Activated T-cell treated with anti-CD3 and anti-CD28 coated beads, Interleukin-2, amount 50 U/mL, for 24 hours (primary cell): ENCODE measurements at regions not wholly inside any gene's neighbourhood (a gene's known extent, or its start where the extent isn't known, plus 50 kb on each side); places are given as distances from the start of the nearest gene placed in this dataset.

Source experiments
- DNase-seq: peaks from one replicate; pipeline ENCODE4 v3.0.0-alpha.2; 2020
- H3K27ac Mint-ChIP-seq: 2 replicates; pipeline ENCODE4 v1.8.0; 2020; ENCODE audit warnings: mild to moderate bottlenecking, mixed read lengths
- H3K27me3 Mint-ChIP-seq: 2 replicates; pipeline ENCODE4 v1.8.0; 2020; ENCODE audit warnings: mixed read lengths
- H3K36me3 Mint-ChIP-seq: 2 replicates; pipeline ENCODE4 v1.8.0; 2020; ENCODE audit warnings: low read depth, mixed read lengths
- H3K4me1 Mint-ChIP-seq: 2 replicates; pipeline ENCODE4 v1.8.0; 2020; ENCODE audit warnings: low read depth, mixed read lengths
- H3K4me3 Mint-ChIP-seq: 2 replicates; pipeline ENCODE4 v1.8.0; 2020; ENCODE audit warnings: mild to moderate bottlenecking, moderate library complexity, mixed read lengths
- H3K9me3 Mint-ChIP-seq: 2 replicates; pipeline ENCODE4 v1.8.0; 2020; ENCODE audit warnings: mixed read lengths

DNA sequence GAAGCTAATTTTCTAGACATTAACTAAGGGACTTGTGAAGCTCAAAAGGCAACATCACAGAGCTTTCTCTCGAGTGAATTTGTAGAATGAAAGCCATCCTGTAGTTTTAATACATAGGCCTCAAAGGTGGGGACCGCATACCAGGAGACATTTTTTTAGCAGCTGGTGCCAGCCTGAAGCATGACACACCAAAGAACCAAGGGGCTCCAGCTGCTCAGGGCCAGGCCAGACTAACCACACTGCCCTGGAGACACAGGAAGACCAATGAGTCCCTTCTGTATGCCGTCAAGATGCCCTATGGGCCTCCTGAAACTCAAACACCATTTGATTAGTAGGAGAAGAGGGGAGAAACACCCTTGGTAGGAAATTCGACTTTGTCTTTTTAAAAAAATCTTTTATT lies 113.9 kb upstream of the CACNA1E start:
- no peaks in the 10 kb centered on the region for H3K4me1 Mint-ChIP-seq
- no peak for DNase-seq
- H3K36me3 Mint-ChIP-seq: no peaks in the 10 kb centered on the region
- peaks cover 8% of the 10 kb centered on the region for H3K9me3 Mint-ChIP-seq
- H3K4me3 Mint-ChIP-seq: no peak overlapping the region
- H3K27ac Mint-ChIP-seq: no peak overlapping the region
- H3K27me3 Mint-ChIP-seq: no peaks in the 10 kb centered on the region

DNA sequence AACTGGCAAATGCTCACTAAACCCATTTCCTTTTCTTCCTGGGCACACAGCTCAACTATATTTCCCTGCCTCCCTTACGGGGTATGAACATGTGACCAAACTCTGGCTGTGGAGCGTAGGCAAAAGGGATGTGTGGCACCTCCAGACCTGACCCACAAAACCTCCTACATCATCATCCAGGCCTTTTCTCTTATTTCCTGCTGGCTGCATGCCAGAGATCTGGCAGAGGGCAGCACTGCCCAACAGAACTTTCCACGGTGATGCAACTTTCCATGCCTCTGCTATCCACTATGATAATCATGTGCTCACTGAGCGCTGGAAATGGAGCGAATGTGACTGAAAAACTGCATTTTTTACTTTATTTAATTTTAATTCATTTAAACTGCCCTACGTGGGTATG lies 99.6 kb upstream of the CACNA1E start:
- H3K27ac Mint-ChIP-seq: no peak overlapping the region

DNA sequence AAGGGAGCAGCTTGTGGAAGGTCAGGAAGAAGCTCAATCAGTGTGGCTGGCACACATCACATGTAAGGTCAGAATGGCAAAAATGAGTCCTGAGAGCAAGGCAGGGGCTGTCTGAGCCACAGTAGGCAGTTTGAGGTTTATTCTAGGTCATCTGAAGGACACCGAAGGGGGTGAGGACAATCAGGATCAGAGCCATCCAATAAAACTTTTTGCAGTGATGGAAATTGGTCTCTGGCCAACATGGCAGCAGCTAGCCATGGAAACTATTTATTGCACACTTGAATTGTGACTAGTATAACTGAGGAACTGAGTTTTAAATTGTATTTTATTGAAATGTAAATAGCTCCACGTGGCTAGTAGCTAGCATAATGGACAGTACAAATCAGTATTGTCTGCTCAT lies 97.0 kb upstream of the CACNA1E start:
- no peak overlapping the region for H3K4me3 Mint-ChIP-seq
- H3K4me1 Mint-ChIP-seq: peaks cover 11% of the 10 kb centered on the region
- H3K36me3 Mint-ChIP-seq: no peaks in the 10 kb centered on the region
- H3K27ac Mint-ChIP-seq: no peak overlapping the region
- DNase-seq: no peak
- no peaks in the 10 kb centered on the region for H3K27me3 Mint-ChIP-seq
- H3K9me3 Mint-ChIP-seq: no peaks in the 10 kb centered on the region

More for the DNA sequence above, 99.6 kb upstream of the CACNA1E start:
- Mint-ChIP-seq H3K4me3 (no peak overlapping the region), H3K36me3 (no peaks in the 10 kb centered on the region), H3K4me1 (no peaks in the 10 kb centered on the region), H3K9me3 (no peaks in the 10 kb centered on the region), H3K27me3 (no peaks in the 10 kb centered on the region)
- no peak for DNase-seq

DNA sequence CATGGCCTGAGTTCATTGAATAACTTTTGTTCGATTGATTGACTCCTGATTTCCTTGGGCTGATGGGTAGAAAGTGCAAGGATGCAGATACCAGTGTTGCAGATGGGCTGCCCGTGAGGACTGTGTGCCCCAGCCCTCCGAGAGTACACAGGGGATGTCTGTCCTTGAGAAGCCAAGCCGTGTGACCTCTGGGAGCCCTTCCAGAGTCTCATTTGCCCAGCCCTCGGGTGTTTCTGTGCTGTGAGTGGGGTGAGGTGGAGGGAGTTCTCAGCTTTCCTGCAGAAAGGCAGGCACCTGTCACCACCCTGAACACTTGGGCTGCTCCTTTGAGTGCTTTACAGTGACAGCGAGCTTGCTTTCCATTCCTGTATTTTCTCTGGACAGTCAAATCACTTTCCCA lies 96.4 kb upstream of the CACNA1E start:
- no peaks in the 10 kb centered on the region for H3K36me3 Mint-ChIP-seq
- no peaks in the 10 kb centered on the region for H3K9me3 Mint-ChIP-seq
- no peak overlapping the region for H3K27ac Mint-ChIP-seq
- H3K27me3 Mint-ChIP-seq: no peaks in the 10 kb centered on the region
- no peak for DNase-seq
- no peak overlapping the region for H3K4me3 Mint-ChIP-seq
- peaks cover 11% of the 10 kb centered on the region for H3K4me1 Mint-ChIP-seq

DNA sequence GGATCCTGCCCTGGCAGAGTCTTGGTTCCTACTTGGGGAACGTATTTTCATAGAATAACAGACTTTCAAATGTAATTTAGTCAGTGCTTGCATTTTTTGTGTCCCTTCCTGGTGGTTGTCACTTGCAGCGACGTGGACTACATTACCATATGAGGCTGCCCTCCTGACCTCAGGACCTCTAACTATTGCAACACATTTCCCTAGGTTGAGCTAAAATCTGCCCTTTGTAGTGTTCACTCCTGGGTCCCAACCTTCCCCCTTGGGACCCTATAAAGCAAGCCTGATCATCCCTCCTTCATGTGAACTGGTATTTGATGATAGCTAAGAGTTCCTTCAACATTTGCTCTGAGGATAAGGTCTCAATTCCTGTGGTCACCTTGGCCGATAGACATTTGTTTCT lies 95.6 kb upstream of the CACNA1E start:
- Mint-ChIP-seq H3K27me3 (no peaks in the 10 kb centered on the region), H3K36me3 (no peaks in the 10 kb centered on the region), H3K4me3 (no peak overlapping the region), H3K27ac (no peak overlapping the region), H3K4me1 (peaks cover 11% of the 10 kb centered on the region), H3K9me3 (no peaks in the 10 kb centered on the region)
- DNase-seq: no peak

DNA sequence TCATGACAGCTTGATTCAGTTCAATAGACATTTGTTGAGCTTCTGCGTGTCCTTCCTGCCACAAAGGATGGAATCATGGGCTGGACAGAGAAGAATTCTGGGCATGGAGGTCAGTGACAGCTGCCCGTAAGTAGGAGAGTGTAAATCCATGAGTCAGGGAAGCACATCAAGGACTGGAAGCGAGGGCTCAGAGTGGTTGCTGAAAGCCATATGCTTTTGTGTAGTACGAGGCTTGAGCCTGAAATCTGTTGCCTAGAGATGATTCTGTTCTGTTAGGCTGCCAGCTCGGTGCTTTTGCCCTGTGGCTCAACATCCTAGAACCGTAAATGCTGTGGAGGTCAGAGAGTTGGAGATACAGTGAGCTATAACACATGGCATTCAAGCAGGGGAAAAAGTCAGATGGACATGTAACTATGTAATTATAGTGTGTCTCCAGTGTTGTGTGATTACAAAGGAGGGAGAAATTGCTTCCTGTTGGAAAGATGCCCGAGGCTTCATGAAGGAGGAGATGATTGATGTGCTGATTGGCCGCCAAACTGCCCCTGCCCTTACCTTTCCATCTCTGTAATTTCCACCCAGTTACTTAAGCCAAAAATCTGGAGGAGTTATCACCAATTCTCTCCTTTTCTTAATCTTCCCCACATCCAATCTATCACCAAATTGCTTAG lies 92.8 kb upstream of the CACNA1E start:
- Mint-ChIP-seq H3K36me3 (no peaks in the 10 kb centered on the region), H3K9me3 (no peaks in the 10 kb centered on the region), H3K27ac (peak overlapping the region; percentile 13), H3K4me3 (no peak overlapping the region), H3K27me3 (no peaks in the 10 kb centered on the region), H3K4me1 (peaks cover 11% of the 10 kb centered on the region)
- DNase-seq: no peak

DNA sequence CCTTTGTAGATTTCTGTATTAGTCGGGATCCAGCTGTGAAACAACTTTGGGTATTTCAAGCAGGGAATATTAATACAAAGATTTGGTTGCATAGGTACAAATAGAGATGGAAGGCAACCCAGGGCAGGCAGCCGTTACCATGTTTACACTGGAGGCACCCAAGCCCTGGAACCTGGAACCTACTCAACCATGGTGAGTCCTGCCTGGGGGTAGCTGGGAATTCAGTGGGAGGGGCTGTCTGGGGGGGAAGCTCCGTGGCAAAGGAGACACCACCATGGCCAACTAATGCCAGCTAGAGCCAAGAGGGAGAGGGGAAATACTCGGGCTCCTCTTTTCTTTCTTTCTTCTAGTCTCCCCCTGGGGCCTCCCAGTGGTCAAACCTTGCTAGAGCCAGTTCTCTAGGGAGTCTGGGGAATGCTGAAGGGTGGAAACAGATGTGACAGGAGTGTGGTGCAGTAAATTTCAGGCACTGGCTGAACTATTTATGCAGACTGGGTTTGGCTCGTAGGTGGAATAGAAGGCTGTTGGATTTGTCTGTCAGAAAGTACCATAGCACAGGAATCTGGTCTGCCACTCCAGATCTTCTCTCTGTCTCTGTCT lies 91.9 kb upstream of the CACNA1E start:
- Mint-ChIP-seq H3K9me3 (no peaks in the 10 kb centered on the region), H3K27ac (no peak overlapping the region), H3K4me1 (peaks cover 11% of the 10 kb centered on the region)

DNA sequence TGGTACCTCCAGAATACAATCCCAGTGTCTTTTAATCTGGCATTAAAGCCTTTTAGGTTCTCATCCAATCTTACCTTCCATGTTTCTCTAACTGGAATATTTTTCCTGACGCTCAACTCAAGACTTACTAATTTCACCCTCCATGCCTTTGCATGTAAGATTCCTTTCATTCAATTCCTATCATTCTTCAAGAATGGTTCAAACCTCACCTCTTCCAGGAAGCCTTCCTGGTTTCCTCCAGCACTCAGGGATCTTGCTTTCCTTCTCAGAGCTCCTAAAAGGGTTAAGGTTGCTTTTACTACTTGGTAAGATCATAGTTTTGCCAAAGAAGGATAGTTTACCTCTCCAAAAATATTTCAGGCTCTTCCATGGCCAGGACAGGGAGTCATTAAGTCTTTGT lies 91.2 kb upstream of the CACNA1E start:
- Mint-ChIP-seq H3K27me3 (no peaks in the 10 kb centered on the region), H3K9me3 (no peaks in the 10 kb centered on the region), H3K4me1 (peaks cover 11% of the 10 kb centered on the region), H3K4me3 (no peak overlapping the region), H3K27ac (peak overlapping the region; percentile 8), H3K36me3 (no peaks in the 10 kb centered on the region)
- no peak for DNase-seq

More for the DNA sequence above, 91.9 kb upstream of the CACNA1E start:
- no peaks in the 10 kb centered on the region for H3K27me3 Mint-ChIP-seq
- no peak overlapping the region for H3K4me3 Mint-ChIP-seq
- no peak for DNase-seq
- no peaks in the 10 kb centered on the region for H3K36me3 Mint-ChIP-seq

DNA sequence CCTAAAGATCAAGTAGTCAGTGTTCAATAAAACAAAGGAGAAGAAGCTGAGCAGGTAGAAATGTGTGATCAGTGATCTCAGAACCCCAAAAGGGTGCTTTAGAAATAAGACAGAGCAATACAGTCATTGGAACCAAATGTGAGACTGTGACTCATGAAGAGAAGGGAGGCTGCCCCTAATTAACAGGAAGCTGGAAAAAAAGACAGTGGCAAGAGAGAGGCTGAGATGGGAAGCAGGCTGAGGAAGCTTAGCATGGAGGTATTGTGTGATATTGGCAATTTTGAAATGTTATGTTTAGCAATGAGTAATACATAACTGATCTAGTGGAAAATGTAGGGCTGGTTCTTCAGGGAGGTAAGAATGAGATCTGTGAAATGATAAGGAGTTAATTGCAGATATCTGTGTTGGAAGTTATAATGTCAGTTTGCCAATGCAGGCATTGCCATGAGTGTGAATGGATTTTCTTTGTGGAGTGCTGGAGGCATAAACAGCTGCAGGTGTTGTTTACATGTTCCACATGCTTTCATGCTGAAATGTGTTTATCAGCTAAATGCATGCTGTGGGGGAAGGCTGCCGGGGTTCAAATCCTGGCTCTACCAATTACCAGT lies 90.6 kb upstream of the CACNA1E start:
- Mint-ChIP-seq H3K9me3 (no peaks in the 10 kb centered on the region), H3K36me3 (no peaks in the 10 kb centered on the region), H3K4me1 (peaks cover 15% of the 10 kb centered on the region), H3K27me3 (no peaks in the 10 kb centered on the region), H3K4me3 (no peak overlapping the region), H3K27ac (peak overlapping the region; percentile 8)
- no peak for DNase-seq

DNA sequence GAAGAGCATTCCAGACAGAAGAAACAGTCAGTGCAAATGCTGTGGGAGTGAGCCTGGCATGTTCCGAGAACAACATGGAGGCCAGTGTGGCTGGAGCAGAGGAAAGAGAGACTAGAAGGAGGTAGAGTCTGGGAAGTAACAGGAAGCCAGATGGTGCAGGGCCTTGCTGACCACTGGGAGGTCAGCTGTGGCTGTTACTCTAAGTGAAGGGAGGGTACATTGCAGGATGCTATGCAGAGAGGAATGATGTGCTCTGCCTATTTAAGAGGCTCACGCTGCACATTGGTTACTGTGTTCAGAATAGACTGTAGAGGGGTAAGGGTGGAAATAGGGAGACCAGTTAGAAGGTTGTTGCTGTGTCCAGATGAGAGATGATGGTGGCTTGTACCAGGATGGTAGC lies 88.6 kb upstream of the CACNA1E start:
- H3K4me3 Mint-ChIP-seq: no peak overlapping the region
- H3K27ac Mint-ChIP-seq: no peak overlapping the region
- H3K27me3 Mint-ChIP-seq: no peaks in the 10 kb centered on the region
- no peaks in the 10 kb centered on the region for H3K36me3 Mint-ChIP-seq
- H3K9me3 Mint-ChIP-seq: no peaks in the 10 kb centered on the region
- DNase-seq: no peak
- peaks cover 33% of the 10 kb centered on the region for H3K4me1 Mint-ChIP-seq

DNA sequence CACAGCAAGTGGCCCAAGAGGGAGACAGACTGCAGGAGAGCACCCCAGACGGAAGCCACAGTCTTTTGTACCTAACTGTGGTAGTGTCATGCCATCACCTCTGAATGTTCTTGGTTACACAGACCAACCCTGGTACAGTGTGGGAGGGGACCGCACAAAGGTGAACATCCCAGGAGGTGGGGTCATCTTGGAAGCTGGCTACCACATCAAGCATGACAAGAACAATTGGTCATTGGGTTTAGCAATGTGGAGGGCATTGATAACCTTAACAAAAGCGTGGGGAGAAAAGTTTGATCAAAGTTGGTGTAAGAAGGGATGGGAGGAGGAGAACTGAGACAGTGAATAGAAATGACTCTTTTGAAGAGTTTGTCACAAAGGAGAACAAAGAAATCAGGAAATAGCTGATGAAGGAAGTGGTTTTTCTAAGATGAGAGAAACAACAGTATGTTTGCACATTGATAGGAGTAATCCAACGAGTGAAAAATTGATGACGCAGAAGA lies 87.1 kb upstream of the CACNA1E start:
- no peaks in the 10 kb centered on the region for H3K27me3 Mint-ChIP-seq

DNA sequence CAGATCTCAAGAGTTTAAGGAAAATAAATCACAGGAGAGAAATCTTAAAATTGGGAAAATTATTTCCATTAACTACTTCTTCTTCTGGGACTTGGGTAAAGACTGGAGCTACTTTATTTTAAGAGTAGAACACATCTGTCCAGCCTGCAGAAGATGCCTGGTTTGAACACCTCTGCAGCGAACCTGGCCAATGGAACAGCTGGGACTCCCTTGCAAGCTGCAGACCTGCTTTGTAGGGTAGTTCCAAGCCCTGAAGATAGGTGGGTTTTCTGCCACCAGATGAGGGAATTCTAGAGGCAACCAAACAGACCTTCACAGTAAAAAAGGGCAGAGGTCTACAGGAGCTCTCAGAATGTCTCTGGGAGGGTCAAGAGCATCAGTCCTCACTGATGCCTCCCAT lies 86.5 kb upstream of the CACNA1E start:
- H3K36me3 Mint-ChIP-seq: no peaks in the 10 kb centered on the region
- no peaks in the 10 kb centered on the region for H3K27me3 Mint-ChIP-seq
- no peaks in the 10 kb centered on the region for H3K9me3 Mint-ChIP-seq
- DNase-seq: no peak
- H3K27ac Mint-ChIP-seq: no peak overlapping the region
- no peak overlapping the region for H3K4me3 Mint-ChIP-seq
- peaks cover 35% of the 10 kb centered on the region for H3K4me1 Mint-ChIP-seq

More for the DNA sequence above, 87.1 kb upstream of the CACNA1E start:
- Mint-ChIP-seq H3K4me1 (peaks cover 30% of the 10 kb centered on the region), H3K36me3 (no peaks in the 10 kb centered on the region), H3K9me3 (no peaks in the 10 kb centered on the region), H3K27ac (no peak overlapping the region), H3K4me3 (no peak overlapping the region)
- peak; percentile 61 for DNase-seq

DNA sequence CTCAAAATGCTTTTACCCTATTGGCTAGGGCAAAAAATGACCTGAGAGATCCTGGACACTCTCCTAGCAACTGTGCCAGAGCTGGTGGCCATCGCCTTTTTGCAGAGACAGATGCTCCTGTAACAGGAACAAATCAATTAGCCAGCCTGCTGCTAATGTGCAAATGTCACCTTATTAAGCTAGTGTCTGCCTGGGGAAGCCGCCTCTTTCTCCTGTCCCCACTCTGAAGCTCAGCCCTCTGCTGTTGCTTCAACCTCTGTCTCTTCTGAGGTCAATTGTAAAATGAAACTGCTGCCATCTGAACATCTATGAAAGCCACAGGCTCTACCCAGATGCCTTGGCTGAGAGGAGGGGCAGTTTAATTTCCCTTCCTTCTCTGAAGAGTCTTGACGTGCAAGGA lies 85.5 kb upstream of the CACNA1E start:
- Mint-ChIP-seq H3K27ac (peak overlapping the region; percentile 72), H3K9me3 (no peaks in the 10 kb centered on the region), H3K4me1 (peaks cover 35% of the 10 kb centered on the region), H3K4me3 (no peak overlapping the region), H3K27me3 (no peaks in the 10 kb centered on the region), H3K36me3 (no peaks in the 10 kb centered on the region)
- no peak for DNase-seq

DNA sequence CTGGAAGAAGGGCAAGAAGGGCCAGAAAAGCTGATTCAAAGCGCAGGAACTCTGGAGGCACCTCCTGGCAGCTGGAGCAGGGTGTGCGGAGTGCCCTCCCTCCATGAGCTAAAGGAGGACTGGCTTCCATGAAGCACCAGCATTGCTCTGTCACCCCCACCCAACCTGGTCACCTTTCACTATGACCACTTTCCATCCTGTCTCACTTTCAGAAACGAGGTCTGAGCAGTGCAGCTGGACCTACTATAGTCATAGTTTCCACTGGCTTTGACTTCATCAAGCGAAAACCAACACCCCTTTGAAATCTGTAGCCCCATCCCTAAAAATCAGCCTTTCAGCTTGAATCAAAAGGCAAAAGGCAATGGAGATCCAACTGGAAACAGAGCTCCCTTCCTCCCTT lies 84.8 kb upstream of the CACNA1E start:
- no peaks in the 10 kb centered on the region for H3K27me3 Mint-ChIP-seq
- no peaks in the 10 kb centered on the region for H3K36me3 Mint-ChIP-seq
- H3K9me3 Mint-ChIP-seq: no peaks in the 10 kb centered on the region
- H3K4me3 Mint-ChIP-seq: no peak overlapping the region
- peak overlapping the region; percentile 72 for H3K27ac Mint-ChIP-seq
- DNase-seq: no peak
- H3K4me1 Mint-ChIP-seq: peaks cover 35% of the 10 kb centered on the region

DNA sequence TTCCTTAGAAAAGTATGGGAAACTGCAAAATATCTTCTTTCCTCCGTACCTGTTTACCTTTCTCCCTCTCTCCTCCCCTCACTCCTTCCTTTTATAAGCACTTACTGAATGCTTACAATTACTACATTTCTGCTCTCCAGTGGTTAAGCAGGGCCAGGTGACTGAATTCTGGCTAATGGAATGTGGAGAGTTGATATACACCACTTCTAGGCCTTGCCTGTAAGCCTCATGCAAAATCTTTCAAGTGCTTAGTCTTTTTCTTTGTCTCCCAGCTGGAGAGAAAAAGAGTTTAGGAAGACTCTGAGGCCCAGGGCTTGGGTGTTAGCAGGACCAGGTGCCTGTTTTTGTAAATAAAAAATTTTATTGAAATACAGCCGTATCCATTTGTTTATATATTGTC lies 77.7 kb upstream of the CACNA1E start:
- Mint-ChIP-seq H3K9me3 (no peaks in the 10 kb centered on the region), H3K4me1 (peaks cover 24% of the 10 kb centered on the region), H3K27me3 (no peaks in the 10 kb centered on the region), H3K36me3 (no peaks in the 10 kb centered on the region), H3K27ac (no peak overlapping the region), H3K4me3 (no peak overlapping the region)
- DNase-seq: no peak
